ENCODE measurements at regions not wholly inside any gene's neighbourhood (a gene's known extent, or its start where the extent isn't known, plus 50 kb on each side); places are given as distances from the start of the nearest gene placed in this dataset.
A peak's percentile ranks its signal among the peaks of the same experiment; 100 is the strongest.
"Not testable (repeated sequence)": the region's sequence is repeated elsewhere in the genome, so short reads cannot be mapped to it uniquely, and the experiment has no call there.

- no peak for DNase-seq
These were observed 742.5 kb downstream of the TBC1D22A start for GRCh38 chr22:47504962-47505361.

- no peak for DNase-seq
These were observed 736.6 kb downstream of the TBC1D22A start for GRCh38 chr22:47498969-47499495.

- no peak for DNase-seq
These were observed 735.2 kb downstream of the TBC1D22A start for GRCh38 chr22:47497666-47498065.

- DNase-seq: no peak
These were observed 732.7 kb downstream of the TBC1D22A start for GRCh38 chr22:47495110-47495509.

GRCh38 chr22:47488131-47488530, 725.7 kb downstream of the TBC1D22A start:
- not testable (repeated sequence) for DNase-seq

GRCh38 chr22:47486569-47487312, 724.3 kb downstream of the TBC1D22A start:
- no peak for DNase-seq

GRCh38 chr22:47484960-47485569, 722.6 kb downstream of the TBC1D22A start:
- no peak for DNase-seq

GRCh38 chr22:47476231-47476630, 713.8 kb downstream of the TBC1D22A start:
- no peak for DNase-seq

- no peak for DNase-seq
These were observed 712.4 kb downstream of the TBC1D22A start for GRCh38 chr22:47474895-47475294.

- DNase-seq: no peak
These were observed 712.0 kb downstream of the TBC1D22A start for GRCh38 chr22:47474464-47474863.

- DNase-seq: no peak
These were observed 710.2 kb downstream of the TBC1D22A start for GRCh38 chr22:47472636-47473035.

GRCh38 chr22:47471406-47471805, 709.0 kb downstream of the TBC1D22A start:
- no peak for DNase-seq

- no peak for DNase-seq
These were observed 703.4 kb downstream of the TBC1D22A start for GRCh38 chr22:47465809-47466208.

GRCh38 chr22:47465222-47465621, 702.8 kb downstream of the TBC1D22A start:
- DNase-seq: no peak

GRCh38 chr22:47463220-47463619, 700.8 kb downstream of the TBC1D22A start:
- no peak for DNase-seq

GRCh38 chr22:47460861-47461260, 698.4 kb downstream of the TBC1D22A start:
- no peak for DNase-seq

- DNase-seq: no peak
These were observed 697.7 kb downstream of the TBC1D22A start for GRCh38 chr22:47460176-47460575.

- DNase-seq: no peak
These were observed 695.9 kb downstream of the TBC1D22A start for GRCh38 chr22:47458348-47458747.

GRCh38 chr22:47457509-47458300, 695.3 kb downstream of the TBC1D22A start:
- DNase-seq: no peak

GRCh38 chr22:47457021-47457420, 694.6 kb downstream of the TBC1D22A start:
- DNase-seq: no peak

- no peak for DNase-seq
These were observed 693.6 kb downstream of the TBC1D22A start for GRCh38 chr22:47456031-47456430.

GRCh38 chr22:47453049-47453448, 690.6 kb downstream of the TBC1D22A start:
- DNase-seq: no peak

- DNase-seq: peak; percentile 39
These were observed 689.7 kb downstream of the TBC1D22A start for GRCh38 chr22:47452184-47452583.
